ENCODE measurements at regions not wholly inside any gene's neighbourhood (a gene's known extent, or its start where the extent isn't known, plus 50 kb on each side); places are given as distances from the start of the nearest gene placed in this dataset.

GRCh38 chr1:29970747-29971325 is 734.5 kb downstream of the PTPRU start:
- in situ Hi-C loops (cut with HindIII; ENCODE audit: low sequenced_read_pairs), result no loop called here
- no peak for DNase-seq (ENCODE audit: low spot score)

GRCh38 chr1:29969576-29969975 is 733.3 kb downstream of the PTPRU start:
- in situ Hi-C loops (cut with HindIII; ENCODE audit: low sequenced_read_pairs), result no loop called here

GRCh38 chr1:29967261-29967660 is 730.9 kb downstream of the PTPRU start:
- in situ Hi-C loops (cut with HindIII; ENCODE audit: low sequenced_read_pairs), result no loop called here
- DNase-seq (ENCODE audit: low spot score), result no peak

More at GRCh38 chr1:29969576-29969975, 733.3 kb downstream of the PTPRU start:
- DNase-seq (ENCODE audit: low spot score), result no peak

GRCh38 chr1:29966526-29967045 is 730.3 kb downstream of the PTPRU start:
- in situ Hi-C loops (cut with HindIII; ENCODE audit: low sequenced_read_pairs), result no loop called here
- DNase-seq (ENCODE audit: low spot score), result no peak

- DNase-seq (ENCODE audit: low spot score), result no peak
- in situ Hi-C loops (cut with HindIII; ENCODE audit: low sequenced_read_pairs), result no loop called here
Observed at GRCh38 chr1:29964718-29965533, 728.6 kb downstream of the PTPRU start.

- in situ Hi-C loops (cut with HindIII; ENCODE audit: low sequenced_read_pairs), result no loop called here
- DNase-seq (ENCODE audit: low spot score), result no peak
Observed at GRCh38 chr1:29963946-29964345, 727.6 kb downstream of the PTPRU start.

- DNase-seq (ENCODE audit: low spot score), result no peak
- in situ Hi-C loops (cut with HindIII; ENCODE audit: low sequenced_read_pairs), result no loop called here
Observed at GRCh38 chr1:29962831-29963247, 726.5 kb downstream of the PTPRU start.

- in situ Hi-C loops (cut with HindIII; ENCODE audit: low sequenced_read_pairs), result no loop called here
- DNase-seq (ENCODE audit: low spot score), result no peak
Observed at GRCh38 chr1:29962336-29962735, 726.0 kb downstream of the PTPRU start.

GRCh38 chr1:29961293-29962059 is 725.2 kb downstream of the PTPRU start:
- DNase-seq (ENCODE audit: low spot score), result no peak
- in situ Hi-C loops (cut with HindIII; ENCODE audit: low sequenced_read_pairs), result no loop called here

- in situ Hi-C loops (cut with HindIII; ENCODE audit: low sequenced_read_pairs), result no loop called here
- DNase-seq (ENCODE audit: low spot score), result no peak
Observed at GRCh38 chr1:29960876-29961275, 724.6 kb downstream of the PTPRU start.

- DNase-seq (ENCODE audit: low spot score), result peak; percentile 26
- in situ Hi-C loops (cut with HindIII; ENCODE audit: low sequenced_read_pairs), result no loop called here
Observed at GRCh38 chr1:29960156-29960755, 723.9 kb downstream of the PTPRU start.

GRCh38 chr1:29959356-29959755 is 723.0 kb downstream of the PTPRU start:
- in situ Hi-C loops (cut with HindIII; ENCODE audit: low sequenced_read_pairs), result no loop called here
- no peak for DNase-seq (ENCODE audit: low spot score)

GRCh38 chr1:29958271-29958670 is 721.9 kb downstream of the PTPRU start:
- DNase-seq (ENCODE audit: low spot score), result no peak
- in situ Hi-C loops (cut with HindIII; ENCODE audit: low sequenced_read_pairs), result no loop called here

- in situ Hi-C loops (cut with HindIII; ENCODE audit: low sequenced_read_pairs), result no loop called here
- DNase-seq (ENCODE audit: low spot score), result no peak
Observed at GRCh38 chr1:29956349-29957030, 720.2 kb downstream of the PTPRU start.

- DNase-seq (ENCODE audit: low spot score), result no peak
- in situ Hi-C loops (cut with HindIII; ENCODE audit: low sequenced_read_pairs), result no loop called here
Observed at GRCh38 chr1:29954591-29954990, 718.3 kb downstream of the PTPRU start.

- in situ Hi-C loops (cut with HindIII; ENCODE audit: low sequenced_read_pairs), result no loop called here
- DNase-seq (ENCODE audit: low spot score), result no peak
Observed at GRCh38 chr1:29953961-29954360, 717.6 kb downstream of the PTPRU start.

GRCh38 chr1:29949676-29950075 is 713.4 kb downstream of the PTPRU start:
- no peak for DNase-seq (ENCODE audit: low spot score)
- in situ Hi-C loops (cut with HindIII; ENCODE audit: low sequenced_read_pairs), result no loop called here

- in situ Hi-C loops (cut with HindIII; ENCODE audit: low sequenced_read_pairs), result no loop called here
- DNase-seq (ENCODE audit: low spot score), result no peak
Observed at GRCh38 chr1:29948581-29948980, 712.3 kb downstream of the PTPRU start.

GRCh38 chr1:29946057-29946456 is 709.7 kb downstream of the PTPRU start:
- DNase-seq (ENCODE audit: low spot score), result no peak
- in situ Hi-C loops (cut with HindIII; ENCODE audit: low sequenced_read_pairs), result no loop called here
